Stimulated activated CD4-positive, alpha-beta T cell treated with anti-CD3 and anti-CD28 coated beads, Interleukin-15, amount 100 ng/mL, for 1 hour (primary cell): ENCODE measurements at regions not wholly inside any gene's neighbourhood (a gene's known extent, or its start where the extent isn't known, plus 50 kb on each side); places are given as distances from the start of the nearest gene placed in this dataset.

Experiments
- DNase-seq, 2 donors: peaks; one replicate each; pipeline ENCODE4 v3.0.0-alpha.2; 2020; ENCODE audit warnings: low read depth in 1 of 2, low spot score in 1 of 2

- no peak for DNase-seq
Measured at GRCh38 chr22:25366408-25366807, 147.0 kb downstream of the CRYBB2 start.

- DNase-seq: no peak
Measured at GRCh38 chr22:25366876-25367466, 147.5 kb downstream of the CRYBB2 start.

GRCh38 chr22:25367756-25368155 lies 148.3 kb downstream of the CRYBB2 start:
- DNase-seq: no peak

GRCh38 chr22:25368271-25368670 lies 148.8 kb downstream of the CRYBB2 start:
- no peak for DNase-seq

GRCh38 chr22:25369041-25369440 lies 149.6 kb downstream of the CRYBB2 start:
- no peak for DNase-seq

GRCh38 chr22:25370322-25370721 lies 150.9 kb downstream of the CRYBB2 start:
- DNase-seq: no peak

- no peak for DNase-seq
Measured at GRCh38 chr22:25372000-25372595, 152.7 kb downstream of the CRYBB2 start.

- no peak for DNase-seq
Measured at GRCh38 chr22:25373961-25374360, 154.5 kb downstream of the CRYBB2 start.

GRCh38 chr22:25374869-25375268 lies 155.4 kb downstream of the CRYBB2 start:
- no peak for DNase-seq

GRCh38 chr22:25375683-25376082 lies 156.2 kb downstream of the CRYBB2 start:
- DNase-seq: no peak

- no peak for DNase-seq
Measured at GRCh38 chr22:25377699-25378098, 158.3 kb downstream of the CRYBB2 start.

GRCh38 chr22:25380122-25380747 lies 160.8 kb downstream of the CRYBB2 start:
- no peak for DNase-seq

GRCh38 chr22:25382762-25383161 lies 163.3 kb downstream of the CRYBB2 start:
- no peak for DNase-seq

- DNase-seq: no peak
Measured at GRCh38 chr22:25383278-25383820, 163.9 kb downstream of the CRYBB2 start.

- DNase-seq: no peak
Measured at GRCh38 chr22:25383892-25384291, 164.5 kb downstream of the CRYBB2 start.

- no peak for DNase-seq
Measured at GRCh38 chr22:25386538-25386884, 167.1 kb downstream of the CRYBB2 start.

GRCh38 chr22:25388415-25388814 lies 169.0 kb downstream of the CRYBB2 start:
- DNase-seq: no peak

- no peak for DNase-seq
Measured at GRCh38 chr22:25388866-25389540, 169.6 kb downstream of the CRYBB2 start.

GRCh38 chr22:25389541-25389919 lies 170.1 kb downstream of the CRYBB2 start:
- DNase-seq: no peak

GRCh38 chr22:25390297-25391240 lies 171.1 kb downstream of the CRYBB2 start:
- DNase-seq: no peak

GRCh38 chr22:25392584-25392983 lies 171.9 kb upstream of the GRK3 start:
- DNase-seq: no peak
